GM19025 (cell line): ENCODE measurements at regions not wholly inside any gene's neighbourhood (a gene's known extent, or its start where the extent isn't known, plus 50 kb on each side); places are given as distances from the start of the nearest gene placed in this dataset.
"Not testable (repeated sequence)": the region's sequence is repeated elsewhere in the genome, so short reads cannot be mapped to it uniquely, and the experiment has no call there.

Source experiments
- ATAC-seq: cut with Tn5 transposase; IDR thresholded peaks from one replicate; pipeline ENCODE4 v1.9.1; 2021; ENCODE audit warnings: mild to moderate bottlenecking, low read depth, moderate library complexity; ENCODE audit not compliant: unreplicated experiment

DNA sequence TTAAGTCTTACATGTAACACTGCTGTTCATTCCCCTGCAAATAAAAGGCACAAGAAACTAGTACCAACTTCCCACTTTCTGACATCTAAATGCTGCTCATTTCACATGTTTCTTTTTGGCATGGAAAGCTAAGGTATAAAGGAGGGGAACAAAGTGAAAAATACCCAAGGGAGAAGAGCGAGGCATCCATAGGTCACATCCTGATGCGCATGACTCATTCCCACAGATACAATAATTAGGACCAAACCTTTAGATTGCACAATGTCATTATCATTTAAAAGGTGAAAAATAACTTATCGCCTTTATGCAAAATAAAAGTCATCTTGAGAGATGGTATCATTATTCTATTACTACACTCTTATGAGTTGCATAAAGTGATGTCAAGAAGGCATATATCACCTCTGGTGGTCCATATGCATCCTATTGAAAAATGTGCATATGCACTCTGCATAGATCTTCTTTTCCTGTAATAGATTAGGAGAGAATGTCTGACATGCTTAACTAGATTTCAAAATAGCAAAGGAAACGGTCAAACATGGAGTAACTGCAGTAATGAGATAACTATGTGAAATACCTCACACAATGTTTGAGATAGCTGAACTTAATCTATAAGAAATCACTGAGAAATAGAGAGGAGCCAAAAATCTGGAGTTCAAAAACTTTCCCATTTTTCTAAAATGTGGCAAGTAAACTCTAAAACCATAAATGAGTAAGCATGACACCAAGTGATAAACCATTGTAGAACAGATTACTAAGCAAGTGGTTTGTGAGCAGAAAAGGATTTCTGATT is 382.5 kb upstream of the TMTC1 start:
- no peak for ATAC-seq

DNA sequence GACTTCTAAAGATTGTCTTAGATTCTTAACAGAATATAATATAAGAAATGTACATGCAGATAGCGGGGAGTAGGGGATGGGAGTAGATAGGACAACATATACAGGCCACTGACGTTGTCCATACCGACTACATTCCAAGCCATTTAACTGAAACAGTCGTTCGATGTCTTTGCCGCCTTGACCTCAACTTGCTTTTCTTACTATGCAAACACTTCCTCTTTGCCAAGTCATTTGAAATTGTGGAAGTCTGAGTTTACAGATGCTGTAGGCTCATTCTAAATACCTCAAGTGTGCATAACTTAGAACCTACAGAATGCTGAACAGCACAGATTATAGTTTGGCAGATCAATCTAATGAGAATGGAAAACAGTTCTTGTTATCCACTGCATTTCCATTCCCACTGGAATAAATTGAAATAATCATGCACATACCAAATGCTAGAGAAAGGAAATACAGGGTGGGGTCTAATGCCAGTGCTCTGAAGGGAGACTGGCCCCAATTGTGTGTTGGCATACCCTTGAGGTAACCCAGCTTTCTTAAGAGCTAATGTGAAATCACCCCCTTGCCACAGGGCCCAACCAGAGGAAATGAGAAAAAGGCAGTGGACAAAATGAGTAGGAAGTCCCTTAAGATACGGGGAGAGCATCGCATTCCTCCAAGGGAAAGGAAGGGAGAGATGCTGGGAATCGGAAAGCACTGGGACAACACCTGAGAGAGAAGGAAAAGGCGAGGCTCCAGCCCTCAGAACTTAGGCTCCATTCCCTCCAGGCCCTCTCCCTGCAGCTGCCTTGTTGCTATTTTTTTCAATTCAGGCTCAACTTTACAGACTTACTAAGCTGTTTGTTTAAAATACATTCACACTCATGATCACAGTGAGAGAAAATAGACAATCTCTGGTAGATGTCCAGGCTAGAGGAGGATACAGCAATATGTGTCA is 380.9 kb upstream of the TMTC1 start:
- ATAC-seq: no peak

DNA sequence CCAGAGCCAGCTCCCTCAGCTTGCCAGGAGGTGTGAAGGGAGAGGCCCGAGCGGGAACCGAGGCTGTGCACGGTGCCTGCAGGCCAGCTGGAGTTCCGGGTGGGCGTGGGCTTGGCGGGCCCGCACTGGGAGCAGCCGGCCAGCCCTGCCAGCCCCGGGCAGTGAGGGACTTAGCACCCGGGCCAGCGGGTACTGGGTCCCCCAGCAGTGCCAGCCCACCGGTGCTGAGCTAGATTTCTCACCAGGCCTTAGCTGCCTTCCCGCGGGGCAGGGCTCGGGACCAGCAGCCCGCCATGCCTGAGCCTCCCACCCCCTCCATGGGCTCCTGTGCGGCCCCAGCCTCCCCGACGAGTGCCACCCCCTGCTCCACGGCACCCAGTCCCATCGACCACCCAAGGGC is 373.1 kb upstream of the TMTC1 start:
- not testable (repeated sequence) for ATAC-seq

DNA sequence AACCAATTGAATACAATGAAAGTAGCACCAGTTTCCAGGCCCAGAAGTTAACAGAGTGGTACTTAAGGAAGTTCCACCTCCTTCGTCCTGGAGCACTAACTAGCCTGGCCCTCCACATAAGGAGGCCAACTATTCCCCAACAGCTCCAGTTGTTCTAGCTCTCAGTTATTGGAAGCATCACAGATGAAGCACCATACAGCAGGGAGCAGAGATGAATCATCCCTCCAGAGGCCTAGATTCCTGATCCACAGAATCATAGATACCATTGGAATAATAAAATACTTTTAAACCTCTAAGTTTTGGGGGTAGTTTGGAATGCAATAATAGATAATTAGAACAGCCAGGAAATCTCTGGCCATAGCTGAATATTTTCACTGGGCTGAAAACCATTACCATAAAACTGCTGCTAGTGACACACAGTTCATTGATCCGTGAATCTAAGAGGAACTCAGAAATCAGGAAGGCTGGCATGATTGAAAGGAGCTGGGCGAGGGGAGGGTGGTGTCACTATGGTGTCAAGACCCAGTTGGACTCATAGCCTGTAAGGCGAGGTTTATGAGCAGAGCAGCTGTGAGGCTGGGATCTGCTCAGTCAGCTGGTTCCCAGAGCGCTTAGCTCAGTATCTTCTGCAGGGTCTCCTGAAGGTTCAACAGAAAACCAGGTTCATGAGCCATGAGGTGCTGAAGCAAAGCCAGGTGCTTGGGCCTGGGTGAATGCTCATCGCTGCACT is 371.4 kb upstream of the TMTC1 start:
- ATAC-seq: no peak

DNA sequence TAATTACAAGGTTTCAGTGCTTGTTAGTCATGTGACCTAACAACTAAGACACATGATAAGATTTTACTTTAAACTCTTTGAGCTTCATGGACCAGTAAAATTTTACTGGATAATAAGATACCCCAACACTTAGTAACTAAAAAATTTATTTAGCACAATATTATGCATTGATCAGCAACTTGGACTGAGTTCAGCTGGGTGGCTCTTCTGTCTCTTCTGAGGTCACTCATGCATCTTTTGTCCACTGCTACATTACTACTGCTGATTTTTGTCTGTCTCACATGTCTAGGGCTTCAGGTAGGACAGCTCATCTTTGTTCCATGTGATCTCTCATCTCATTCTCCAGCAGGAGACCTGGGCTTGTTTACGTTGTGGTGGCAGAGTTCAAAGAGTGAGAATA is 370.2 kb upstream of the TMTC1 start:
- ATAC-seq: no peak

DNA sequence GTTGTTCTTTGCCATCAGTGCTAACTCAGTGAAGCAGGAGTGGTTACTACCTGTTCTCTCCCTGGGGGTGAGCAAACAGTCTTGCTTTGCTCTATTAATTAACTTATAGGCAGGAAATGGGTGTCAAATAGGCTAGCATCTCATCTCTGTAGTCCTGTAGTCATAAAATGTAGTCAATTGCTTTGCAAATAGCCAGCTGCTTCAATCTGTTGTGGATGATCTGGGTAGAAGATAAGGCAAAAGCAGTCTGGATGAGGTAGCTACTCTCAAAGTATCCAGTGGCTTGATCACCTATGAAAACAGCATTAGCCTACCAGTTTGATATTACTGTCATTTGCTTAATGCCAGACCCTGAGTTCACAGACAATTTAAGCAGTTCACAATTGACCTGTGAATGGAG is 369.0 kb upstream of the TMTC1 start:
- ATAC-seq: no peak

DNA sequence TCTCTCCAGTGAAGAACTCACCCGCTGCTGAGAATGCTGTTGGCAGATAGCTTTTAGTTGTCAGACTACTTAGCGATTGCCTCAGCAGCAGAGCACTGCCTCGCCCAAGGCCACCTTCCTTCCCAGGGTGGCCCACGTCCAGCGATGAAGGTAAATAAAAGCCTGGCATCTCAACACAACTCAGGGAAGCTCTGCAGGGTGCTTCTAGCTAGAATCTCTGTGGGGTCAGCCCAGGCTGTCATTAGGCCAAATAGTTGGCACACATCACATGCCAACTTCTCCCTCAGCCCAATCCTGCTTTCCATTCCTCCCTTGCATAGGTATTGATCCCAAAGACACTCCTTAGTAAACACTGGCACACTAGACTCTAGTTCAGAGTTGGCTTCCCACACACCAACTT is 368.1 kb upstream of the TMTC1 start:
- no peak for ATAC-seq

DNA sequence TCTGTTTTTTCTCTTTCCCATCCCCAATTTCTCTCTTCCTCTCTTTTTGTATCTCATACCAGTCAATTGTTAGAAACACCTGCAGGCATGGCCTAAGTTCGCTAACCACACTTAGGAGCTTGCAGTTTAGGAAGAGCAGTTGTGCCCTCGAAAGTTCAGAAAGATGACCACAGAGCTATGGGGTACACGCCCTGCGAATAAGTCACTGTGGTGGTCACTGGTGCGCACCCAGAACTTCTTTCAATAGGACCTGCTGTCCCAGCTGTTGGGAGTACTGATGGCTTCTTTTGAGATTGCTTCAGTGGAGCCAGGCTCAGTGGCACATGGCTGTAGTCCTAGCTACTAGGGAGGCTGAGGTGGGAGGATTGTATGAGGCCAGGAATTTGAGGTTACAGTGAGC is 362.8 kb upstream of the TMTC1 start:
- no peak for ATAC-seq

DNA sequence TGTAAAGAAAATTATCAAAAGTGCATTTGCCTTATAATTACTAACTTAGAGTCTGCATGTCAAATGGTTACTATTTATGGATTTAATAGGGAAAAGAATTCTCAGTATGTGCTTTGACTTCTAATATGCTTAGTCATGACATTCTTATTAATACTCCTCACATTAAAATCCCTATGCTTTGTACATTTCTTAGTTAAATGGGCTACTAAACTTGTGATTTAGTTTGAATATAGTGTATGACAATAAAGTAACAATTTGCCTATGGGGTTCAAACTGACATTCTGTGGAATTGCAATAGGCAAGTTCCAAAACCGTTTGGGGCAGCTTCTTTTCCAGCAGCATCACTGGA is 361.9 kb upstream of the TMTC1 start:
- ATAC-seq: no peak

DNA sequence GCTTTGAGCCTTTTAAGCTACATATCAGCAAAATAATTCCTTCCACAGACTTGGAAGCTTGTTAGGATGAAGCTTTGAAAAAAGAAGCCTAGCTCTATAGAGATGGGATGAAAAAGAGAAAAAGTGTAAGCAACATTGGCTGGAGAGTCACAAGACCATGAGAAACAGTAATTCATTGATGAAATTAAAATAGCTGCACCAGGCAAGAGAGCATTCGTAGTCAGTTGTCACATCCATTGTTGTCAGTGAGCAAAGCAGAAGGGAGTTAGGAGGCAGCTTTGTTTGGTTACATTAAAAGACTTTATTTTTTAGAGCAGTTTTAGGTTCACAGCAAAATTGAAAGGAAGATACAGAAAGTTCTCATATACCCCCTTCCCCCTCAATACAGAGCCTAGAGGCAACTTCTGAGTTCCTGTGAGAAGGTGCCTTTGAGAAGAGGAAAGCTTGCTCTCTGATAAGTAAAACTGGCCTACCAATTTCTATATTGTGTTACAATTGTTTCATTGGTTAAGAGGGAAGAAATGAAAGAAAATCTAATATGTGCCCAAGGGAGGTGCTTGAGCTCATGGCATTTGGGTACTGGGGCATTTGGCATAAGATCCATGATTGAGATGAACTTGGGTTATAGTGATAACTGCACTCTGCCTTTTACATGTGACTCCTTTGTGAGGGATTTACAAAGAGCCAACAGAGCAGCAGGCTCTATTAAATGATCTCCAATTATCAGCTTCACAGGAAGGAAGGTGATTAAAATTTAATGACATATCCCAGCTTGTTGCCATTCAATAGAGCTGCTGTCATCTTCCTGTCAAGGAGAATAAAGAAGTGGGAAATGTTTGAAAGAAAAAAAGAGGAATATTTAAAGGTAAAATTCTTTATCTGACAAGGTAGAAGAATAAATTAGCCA is 361.3 kb upstream of the TMTC1 start:
- no peak for ATAC-seq

DNA sequence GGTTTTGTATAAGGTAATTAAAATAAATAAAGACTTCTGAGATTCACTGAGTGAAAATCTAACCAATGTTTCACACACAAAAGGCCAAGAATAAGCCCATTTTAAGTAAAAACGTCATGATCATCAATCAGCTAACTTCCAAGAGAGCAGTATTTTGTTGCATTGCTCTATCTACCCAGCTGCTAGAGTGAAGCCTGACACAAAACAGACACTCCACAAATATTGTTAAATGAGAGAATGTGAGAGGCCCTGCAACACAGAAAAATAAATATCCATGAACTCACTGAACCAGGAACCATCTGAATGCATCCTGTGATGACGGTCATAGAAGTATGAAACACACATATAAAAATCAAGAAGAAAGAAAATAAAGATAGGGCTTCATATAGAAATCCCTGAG is 358.6 kb upstream of the TMTC1 start:
- no peak for ATAC-seq

DNA sequence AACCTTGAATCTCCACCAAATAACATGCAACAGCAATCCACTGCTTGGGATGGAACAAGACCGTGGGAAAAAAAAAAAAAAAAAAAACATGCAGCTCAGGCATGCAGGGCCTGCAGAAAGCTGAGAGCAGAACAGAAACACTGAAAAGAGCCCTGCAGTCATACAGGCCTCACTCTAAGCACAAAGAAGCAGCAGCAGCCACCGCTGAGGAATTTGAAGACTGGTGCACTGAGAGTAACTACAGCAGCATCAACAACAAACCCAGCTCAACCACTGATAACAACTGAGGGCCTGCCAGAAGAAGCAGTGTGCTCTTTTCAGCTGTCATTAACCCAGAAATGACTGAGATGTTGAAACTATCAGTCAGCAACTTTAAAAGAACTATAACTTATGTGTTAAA is 354.7 kb upstream of the TMTC1 start:
- no peak for ATAC-seq

DNA sequence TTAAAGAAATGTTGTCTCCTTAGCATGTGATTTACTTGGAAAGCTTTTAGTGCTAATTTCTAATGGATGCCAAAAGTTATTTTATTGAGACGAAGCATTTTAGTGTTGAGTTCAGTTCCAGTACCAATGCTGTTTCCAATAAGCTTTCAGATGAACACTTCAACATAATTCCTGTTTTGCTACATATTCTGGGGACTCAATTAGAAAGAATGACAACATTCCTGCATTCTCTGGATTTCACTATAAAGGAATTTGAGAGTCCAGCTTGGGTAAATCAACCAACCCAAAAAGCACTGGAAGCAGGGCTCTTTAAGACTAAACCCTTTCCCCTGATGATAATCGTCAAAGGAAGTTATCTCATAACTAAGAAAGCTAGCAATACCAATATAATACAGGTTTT is 353.0 kb upstream of the TMTC1 start:
- ATAC-seq: no peak

DNA sequence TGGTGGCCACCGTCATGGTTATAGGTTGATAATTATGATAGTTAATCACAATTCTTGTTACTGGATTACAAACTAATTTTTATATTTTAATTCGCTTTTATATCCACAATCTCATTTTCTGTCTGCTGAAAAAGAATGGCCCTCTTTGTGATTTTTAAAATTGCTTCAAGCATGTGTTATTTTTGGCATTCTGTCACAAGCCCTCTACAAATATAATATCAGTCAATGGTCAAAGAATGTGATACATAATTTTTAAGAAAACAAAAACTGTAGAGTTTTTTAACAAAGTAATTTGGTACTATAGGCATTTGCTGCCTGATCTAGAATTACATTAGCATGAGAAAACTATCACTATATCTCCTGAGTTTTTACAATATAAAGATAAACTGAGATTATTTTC is 352.0 kb upstream of the TMTC1 start:
- no peak for ATAC-seq

DNA sequence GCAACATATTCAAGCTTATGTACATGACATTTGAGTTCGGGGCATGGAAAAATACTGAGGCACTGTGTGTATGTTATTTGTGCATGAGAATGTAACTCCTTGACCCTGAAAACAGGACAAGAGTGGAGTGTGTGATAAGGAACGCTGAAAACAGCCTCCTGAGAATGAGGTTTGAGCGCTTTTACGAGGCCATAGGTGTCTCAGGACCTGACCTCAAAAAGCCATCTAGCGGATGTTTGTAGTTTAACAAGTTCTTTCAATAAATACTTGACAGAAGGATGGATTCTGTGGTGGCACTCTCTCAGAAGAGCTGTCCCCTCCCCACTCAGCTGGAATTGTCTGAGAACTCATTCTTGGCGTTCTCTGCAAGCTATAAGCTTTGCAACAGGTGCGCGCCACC is 350.5 kb upstream of the TMTC1 start:
- no peak for ATAC-seq

DNA sequence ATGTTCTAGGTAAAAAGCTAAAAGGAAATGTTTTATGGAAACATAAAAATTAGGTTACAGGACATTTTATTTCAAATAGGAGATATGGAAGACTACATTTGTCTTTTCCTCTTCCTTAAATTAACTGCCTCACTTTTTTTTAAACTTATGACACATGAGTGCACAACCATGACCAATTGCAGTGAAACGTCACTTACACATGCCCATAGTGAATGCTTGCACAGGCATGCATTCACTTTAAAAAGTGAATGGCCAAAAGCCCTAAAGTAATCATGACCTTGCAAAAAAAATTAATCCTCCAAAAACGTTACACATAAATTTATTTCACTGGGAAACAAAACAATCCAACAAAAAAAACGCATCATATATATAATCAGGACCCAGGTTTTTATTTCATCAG is 343.2 kb upstream of the TMTC1 start:
- no peak for ATAC-seq

DNA sequence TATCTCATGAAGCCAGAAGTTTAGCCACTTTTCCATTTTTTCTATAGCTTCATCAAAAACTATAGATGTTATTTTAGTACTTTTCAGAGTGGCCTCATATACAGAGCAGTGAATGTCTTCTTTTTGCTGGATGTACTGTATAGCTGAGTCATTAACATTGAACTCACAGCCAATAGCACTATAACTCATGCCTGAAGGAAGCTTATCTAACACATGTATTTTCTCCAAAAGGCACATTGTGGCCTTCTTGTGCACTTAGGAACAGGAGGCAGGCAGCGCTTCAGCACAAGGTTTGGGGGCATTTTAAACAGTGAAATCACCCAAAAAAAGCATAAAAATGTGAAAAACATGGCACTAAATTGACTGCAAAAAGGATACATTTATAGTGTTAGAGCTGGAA is 336.8 kb upstream of the TMTC1 start:
- ATAC-seq: no peak

DNA sequence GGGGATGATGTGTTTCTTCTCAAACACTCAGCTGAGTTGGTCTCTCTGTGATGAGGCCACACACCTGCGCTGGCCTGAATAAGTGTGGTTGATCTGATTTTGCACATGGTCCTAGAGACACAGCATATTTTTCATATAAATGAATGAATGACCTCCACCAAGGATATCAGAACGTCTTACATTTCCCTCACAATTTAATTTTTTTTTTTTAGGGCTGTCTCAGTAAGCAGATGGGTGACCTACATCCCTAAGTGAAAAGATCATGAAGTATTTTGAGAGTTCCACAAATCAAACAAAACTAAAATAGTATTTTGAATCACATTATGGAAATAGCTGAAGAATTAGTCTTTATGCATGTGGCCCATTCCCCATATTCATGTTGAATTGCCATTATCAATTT is 333.7 kb upstream of the TMTC1 start:
- ATAC-seq: no peak

DNA sequence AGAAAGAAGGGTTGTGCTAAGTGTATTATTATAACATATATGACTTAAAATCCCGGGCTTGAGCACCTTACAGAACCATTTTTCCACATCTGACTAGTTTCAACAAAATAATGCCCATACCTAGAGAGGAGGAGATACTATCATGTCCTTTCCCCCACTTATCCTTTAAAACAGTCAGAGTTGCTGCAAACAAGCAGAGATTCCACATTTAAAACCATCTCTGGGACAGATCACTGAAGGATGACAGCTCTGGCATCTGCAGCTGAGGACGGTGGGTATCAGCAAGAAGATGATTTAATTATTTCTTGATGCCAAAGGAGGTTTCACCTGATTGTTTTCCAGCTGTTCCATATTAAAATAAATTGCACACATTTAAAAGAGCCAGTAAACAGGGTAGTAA is 328.0 kb upstream of the TMTC1 start:
- no peak for ATAC-seq

DNA sequence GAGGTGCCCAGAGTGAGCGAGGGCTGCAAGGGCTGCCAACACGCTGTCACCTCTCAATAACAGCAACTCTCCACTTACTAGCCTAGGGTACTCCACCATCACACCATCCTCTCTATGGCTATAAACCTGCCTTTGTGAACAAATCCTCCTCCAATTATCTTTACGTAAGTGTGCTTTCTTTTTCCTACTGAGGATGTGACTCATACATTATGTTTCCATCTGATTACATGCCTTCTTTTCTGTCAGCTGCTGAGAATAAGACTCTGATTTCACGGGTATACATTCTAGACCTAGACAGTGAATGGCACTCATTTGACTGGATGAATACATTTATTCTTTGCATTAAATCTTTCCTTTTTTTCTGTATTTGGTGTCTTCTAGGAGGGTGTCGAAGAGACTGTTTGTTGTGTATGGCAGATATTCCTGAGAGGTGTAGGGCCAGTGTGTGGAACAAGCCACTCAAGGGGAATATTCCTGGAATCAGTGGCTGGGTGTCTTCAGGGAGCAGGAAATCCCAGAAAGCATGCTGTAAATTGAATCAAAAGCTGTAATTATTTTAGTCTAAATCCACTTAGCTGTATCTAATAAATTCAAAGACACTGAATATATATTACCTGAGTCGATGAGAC is 327.3 kb upstream of the TMTC1 start:
- no peak for ATAC-seq
